Stimulated activated CD8-positive, alpha-beta memory T cell treated with anti-CD3 and anti-CD28 coated beads, Interleukin-15, amount 100 ng/mL, for 4 hours (primary cell): ENCODE measurements at regions not wholly inside any gene's neighbourhood (a gene's known extent, or its start where the extent isn't known, plus 50 kb on each side); places are given as distances from the start of the nearest gene placed in this dataset.
"Not testable (repeated sequence)": the region's sequence is repeated elsewhere in the genome, so short reads cannot be mapped to it uniquely, and the experiment has no call there.

ENCODE experiments used
- DNase-seq, 2 donors: peaks; one replicate each; pipeline ENCODE4 v3.0.0-alpha.2; 2020; ENCODE audit warnings: low read depth in 2 of 2

DNA sequence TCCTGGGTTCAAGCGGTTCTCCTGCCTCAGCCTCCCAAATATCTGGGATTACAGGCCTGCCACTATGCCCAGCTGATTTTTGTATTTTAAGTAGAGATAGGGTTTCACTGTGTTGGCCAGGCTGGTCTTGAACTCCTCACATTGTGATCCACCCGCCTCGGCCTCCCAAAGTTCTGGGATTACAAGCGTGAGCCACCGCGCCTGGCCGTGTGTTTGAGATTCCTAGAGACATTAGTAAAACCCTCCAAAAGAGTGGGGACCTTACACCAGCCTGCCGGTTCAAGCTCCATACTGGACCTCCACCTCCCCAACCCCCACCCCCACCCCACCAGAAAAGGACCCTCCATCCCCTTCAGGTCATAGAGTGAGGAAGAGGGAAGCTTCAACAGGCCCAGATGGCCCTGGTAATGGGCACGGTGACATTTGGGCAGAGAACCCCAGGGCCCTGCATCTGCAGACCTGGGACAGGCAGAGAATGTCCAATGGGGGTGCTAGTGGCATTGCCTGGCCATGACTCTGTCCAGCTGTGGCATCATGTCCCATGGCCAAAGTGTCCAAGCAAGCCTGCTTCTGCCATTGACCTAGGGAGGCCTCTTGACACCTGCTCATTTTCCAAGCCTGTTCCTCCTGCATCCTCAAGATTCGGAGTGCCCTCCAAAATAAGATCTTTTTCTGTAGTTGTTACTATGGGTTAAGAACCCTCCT, 108.9 kb upstream of the KLF13 start:
- DNase-seq: no peak

GRCh38 chr15:31219221-31219620, 107.4 kb upstream of the KLF13 start:
- DNase-seq: no peak

DNA sequence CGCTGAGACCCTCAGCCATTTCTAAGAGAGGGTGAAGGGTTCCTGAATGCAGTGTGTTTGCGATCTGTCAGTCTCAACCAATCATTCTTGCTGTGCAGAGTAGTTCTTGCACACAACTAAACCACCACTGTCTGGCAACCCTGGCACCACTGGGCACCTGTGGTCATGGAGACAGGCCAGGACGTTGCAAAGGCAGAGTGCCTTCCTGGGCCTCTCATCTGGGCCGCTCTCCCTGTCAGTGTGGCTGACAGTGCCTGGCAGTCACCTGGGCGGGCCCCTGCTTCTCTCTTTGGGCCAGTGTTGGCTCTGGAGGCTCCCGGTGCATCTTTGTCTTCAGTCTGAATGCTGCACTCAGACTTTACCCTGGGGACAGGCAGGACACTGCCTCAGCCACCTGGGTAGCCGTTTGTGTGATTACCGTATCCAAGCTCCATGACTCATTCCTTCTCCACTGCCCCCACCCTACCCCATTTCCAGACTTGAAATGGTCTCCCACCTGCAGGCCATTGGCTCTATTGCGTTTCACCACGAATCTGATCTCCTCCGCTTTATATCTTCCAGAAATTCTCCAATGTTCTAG, 104.6 kb upstream of the KLF13 start:
- DNase-seq: no peak

DNA sequence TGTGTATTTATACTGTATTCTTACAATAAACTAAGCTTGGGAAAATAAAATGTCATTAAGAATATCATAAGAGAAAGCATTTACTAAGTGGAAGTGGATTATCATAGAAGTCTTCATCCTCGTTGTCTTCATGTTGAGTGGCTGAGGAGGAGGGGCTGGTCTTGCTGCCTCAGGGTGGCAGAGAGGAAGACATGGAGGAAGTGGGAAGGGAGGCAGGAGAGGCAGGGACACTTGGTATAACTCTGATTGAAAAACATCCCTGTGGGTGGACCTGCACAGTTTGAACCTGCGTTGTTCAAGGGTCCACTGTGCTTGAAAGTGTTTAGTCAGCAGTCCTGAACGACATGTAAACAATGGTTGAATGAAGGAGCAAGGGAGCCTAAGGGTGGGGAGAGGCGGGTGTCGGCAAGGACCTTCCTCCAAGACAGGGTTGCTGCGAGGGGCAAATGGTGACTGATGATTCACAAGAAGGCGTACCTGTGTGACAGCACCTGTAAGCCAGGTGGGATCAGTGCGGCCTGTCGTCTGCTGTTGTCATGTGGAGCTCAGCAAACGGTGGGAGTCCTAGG, 103.8 kb upstream of the KLF13 start:
- DNase-seq: no peak

DNA sequence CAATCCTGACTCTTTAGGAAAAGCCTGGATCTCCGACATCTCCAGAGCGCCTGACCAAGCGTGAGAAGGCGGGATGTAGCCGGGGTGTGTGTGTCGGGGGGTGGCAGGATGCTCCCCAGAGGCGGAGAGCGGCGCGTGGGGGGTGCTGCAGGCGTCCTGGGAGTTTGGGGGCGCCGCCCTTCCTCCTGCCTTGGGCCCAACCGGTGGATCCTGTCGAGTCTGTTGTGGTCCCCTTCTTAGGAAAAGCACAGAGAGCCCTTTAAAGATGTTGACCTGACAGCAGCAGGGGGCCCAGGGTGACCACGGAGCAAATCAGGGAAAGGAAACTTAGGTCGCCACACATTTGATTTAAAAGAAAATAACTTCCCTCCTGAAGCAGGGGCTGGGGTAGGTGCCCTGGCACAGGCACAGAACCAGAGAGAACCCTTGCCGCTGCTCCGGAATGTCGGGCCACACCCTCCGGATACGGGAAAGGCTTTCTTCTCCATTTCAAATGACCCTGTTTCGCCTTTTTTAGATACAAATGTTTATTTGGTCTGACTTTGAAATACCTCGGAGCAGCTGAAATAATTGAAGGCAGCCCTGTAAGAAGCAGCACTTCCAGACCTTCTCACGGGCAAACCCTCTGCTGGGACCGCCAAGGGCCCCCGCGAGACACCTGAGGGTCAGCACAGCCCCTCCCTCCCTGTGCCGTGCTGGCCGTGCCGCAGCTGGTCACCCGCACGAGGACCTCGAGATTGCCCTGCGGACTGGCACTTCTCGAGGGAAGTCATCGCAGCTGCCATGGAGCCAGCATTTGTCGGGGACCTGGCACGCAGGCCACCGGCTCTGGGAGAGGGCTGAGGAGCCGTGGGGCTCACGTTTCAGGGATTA, 102.9 kb upstream of the KLF13 start:
- no peak for DNase-seq

GRCh38 chr15:31224661-31225060, 102.0 kb upstream of the KLF13 start:
- not testable (repeated sequence) for DNase-seq

DNA sequence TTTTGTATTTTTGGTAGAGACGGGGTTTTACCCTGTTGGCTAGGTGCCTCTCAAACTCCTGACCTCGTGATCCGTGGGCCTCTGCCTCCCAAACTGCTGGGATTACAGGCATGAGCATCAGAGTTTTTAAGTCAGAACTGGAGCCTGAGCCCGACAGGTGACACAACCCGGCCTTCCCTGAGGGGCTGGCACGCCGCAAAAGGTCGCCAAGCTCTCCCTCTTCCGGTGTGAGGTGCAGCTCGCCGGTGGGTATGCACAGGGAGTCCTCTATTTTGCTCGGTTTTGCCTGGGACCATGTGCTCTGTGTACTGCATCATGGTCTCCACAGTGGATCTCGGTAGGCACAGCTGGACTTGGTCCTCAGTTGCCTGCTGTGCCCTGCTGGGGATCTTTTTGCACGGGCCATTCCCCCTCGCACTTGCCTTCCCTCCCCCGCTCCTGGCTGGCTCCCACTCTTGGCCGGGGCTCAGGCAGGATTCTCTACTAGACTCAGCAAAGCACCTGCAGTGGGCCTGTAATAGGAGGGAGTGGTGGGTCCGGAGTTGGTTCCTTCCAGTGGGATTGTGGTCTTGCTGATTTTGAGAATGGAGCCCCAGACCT, 101.2 kb upstream of the KLF13 start:
- DNase-seq: no peak

DNA sequence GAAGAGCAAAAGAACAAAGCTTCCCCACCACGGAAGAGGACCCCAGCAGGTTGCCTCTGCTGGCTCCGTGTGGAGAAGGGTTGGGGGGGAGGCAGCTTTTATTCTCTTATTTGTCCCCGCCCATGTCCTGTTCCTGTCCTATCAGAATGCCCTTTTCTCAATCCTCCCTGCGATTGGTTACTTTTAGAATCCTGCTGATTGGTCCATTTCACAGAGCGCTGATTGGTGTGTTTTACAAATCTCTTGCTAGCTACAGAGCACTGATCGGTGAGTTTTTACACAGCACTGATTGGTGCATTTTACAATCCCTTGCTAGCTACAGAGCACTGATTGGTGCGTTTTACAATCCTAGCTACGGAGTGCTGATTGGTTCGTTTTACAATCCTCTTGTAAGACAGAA, 100.6 kb upstream of the KLF13 start:
- DNase-seq: no peak

GRCh38 chr15:31227235-31227634, 99.4 kb upstream of the KLF13 start:
- DNase-seq: no peak

DNA sequence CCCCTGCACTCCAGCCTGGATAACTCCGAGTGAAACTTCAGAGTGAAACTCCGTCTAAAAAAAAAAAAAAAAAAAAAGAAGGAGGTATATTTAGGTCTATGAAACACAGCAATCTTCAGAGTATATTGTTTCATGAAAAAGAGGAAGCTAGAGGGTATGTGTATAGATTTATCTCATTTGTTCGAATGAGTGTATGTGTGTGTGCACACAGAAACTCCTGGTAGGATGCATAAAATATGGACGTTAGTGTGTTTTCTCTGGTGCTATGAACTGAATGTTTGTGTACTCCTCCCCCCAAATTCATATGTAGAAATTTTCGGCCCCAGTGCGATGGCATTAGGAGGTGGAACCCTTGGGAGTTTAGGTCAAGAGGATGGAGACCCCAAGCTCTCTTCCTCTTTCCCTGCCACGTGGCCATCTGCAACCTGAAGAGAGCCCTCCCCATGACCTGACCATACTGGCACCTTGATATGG, 98.6 kb upstream of the KLF13 start:
- no peak for DNase-seq

DNA sequence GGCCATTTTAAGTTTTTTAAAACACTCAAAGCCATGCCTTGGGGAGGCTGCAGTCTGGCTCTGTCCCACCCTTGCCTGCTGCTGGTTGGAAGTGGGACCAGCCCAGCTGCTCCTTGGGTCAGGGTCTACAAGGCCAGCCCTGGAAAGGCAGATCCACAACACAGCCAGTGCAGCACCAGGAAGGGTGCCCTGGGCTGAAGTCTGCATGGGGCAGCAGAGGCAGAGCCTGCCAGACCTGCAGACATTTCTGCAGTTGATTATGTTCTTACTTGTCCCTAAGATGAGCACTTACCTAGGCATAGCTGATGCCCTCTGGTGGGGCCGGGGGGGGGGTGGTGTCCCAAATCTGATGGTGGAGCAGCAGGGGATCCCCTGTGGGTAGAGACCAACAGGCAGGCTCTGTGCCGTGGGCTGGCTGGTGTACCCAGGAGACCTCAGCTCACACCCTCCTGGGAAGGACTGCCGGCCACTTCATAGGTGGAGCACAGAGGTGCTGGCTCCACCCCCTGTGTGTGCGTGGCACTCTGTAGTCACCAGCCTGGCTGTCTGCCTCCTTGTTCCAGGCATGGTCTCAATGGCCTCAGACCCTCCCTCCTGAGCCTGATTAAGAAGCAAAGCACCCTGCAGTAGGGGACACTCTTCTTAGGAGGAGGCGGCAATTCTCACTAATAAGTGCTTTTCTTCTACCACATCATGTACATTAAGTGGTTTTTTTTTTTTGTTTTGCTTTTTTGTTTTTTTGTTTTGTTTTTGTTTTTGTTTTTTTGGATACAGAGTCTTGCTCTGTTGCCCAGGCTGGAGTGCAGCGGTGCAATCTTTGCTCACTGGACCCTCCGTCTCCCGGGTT, 97.4 kb upstream of the KLF13 start:
- no peak for DNase-seq

DNA sequence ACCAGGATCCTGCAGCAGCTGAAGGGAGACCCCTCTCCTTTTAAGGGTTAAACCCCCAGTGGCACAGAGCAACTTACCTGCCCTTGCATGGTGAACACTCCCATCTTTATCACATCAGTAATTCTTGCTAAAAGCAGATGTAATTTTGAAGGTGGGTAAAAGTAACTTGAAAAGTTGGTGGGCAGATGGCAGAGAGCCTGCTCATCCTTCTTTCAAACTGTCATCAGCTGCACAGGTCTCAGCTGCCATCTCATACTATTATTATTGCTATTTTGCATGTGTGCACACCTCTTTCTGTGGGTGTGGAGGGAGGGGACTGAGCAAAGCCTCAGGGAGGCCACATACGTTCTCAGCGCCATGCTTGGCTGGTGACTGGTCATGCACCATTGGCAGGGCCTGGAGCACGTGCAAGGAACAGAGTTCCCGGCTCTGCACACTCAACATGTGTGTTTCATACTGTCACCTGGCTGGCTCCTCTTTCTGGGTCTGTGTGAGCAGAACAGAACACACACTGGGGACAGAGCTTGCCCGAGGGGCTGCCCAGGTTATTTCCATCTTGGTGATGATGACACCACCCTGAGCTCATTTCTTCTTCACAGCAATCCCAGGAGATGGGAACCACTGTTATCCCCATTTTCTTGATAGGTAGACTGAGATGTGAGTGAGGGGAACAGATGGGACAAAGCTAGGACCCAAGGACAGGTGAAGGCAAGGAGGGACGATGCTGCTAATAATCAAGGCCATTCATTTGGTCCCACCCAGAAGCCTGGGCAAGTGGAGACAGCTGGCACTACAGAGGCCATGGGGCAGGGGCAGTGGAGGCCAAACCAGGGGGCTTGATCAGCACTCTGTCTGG, 95.8 kb upstream of the KLF13 start:
- no peak for DNase-seq

- DNase-seq: no peak
These were observed 91.8 kb upstream of the KLF13 start for GRCh38 chr15:31234815-31235214.

- no peak for DNase-seq
These were observed 91.1 kb upstream of the KLF13 start for GRCh38 chr15:31235311-31236183.

DNA sequence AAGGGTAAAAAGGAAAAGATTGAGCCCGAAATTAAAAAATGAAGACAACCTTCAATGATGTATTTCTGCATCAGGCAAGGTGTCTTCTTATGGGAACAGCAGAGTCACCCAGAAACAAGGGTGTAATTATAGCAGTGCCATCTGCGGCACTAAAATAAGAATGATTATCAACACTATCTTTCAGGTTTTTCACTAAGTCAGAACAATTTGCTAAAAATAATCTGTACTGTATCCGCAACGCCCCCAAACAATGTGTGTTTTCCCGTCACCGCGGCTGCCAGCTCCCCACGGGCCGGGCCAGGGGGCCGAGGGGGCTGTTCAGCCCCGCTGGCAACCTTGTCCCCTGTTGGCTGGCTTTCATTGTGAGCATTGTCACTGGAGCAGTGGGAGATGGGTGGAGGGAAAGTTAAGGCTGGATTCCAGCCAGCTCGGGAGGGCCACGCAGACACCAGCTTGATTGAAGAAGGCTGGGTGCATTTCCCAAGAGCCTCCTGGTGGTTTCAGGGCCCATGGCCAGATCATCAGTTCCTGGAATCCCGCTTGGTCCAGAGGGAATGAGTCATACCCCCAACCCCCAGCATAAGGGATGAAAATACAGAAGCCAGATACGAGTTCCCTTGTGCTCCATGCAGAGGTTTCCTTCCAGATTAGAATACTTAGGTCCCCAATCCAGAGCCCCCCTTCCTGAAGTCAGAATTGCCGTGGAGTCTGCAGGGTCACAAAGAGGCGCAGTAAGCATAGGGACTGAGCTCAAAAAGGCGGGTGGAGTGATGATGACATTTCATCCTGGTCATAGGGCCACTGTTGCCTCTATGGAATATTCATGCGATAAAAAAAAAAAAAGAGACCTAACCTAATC, 90.2 kb upstream of the KLF13 start:
- DNase-seq: no peak

- DNase-seq: no peak
These were observed 89.7 kb upstream of the KLF13 start for GRCh38 chr15:31237043-31237324.

- no peak for DNase-seq
These were observed 87.7 kb upstream of the KLF13 start for GRCh38 chr15:31238906-31239305.

- DNase-seq: no peak
These were observed 87.2 kb upstream of the KLF13 start for GRCh38 chr15:31239409-31239808.
